ENCODE measurements at regions not wholly inside any gene's neighbourhood (a gene's known extent, or its start where the extent isn't known, plus 50 kb on each side); places are given as distances from the start of the nearest gene placed in this dataset.

DNA sequence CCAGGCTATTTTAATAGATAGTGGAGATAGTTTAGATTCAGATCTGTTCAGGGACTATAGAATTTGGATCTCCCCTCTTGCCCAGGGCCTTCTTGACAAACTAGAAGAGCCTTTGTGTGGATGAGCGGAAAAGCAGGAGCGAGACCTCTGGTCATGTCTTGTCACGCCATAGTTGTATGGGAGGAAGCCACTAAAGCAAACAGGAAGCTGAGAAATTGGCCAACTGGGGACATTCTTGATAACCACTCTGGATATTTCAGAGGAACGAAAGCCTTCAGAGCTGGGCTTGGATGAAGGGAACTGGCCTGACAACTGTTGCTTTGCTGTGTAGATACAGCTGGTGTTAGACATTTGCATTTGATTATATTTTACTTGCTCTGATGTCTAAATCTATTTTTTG, 54.1 kb upstream of the EXOC2 start:
- no peak for DNase-seq

DNA sequence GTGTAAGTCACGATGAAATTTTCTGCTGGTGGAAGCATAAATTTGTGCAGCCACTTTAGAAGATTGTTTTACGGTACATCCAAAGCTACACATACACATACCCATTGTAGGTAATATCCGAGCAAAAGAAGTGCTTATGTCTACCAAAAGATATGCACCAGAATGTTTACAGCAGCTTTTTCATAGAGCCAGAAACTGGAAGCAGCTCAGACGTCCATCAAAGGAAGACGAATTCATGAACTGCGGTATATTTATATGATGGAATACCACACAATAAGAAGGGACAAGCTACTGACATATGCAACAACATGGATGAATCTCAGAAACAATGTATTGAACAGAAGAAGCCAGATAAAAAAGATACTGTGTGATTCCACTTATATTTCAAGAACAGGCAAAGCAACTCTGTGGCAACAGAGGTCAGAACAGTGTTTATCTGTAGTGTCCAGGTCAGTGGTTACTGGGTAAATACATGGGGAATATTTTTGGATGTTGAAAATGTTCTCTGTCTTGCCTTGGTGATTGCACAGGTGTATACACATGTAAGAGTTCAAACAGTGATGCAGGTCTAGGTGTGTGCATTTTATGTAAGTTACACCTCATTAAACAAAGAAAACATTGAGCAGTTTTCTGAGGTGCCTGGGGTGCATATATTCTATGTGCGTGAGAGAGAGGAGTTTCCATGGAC, 51.9 kb upstream of the EXOC2 start:
- DNase-seq: no peak

DNA sequence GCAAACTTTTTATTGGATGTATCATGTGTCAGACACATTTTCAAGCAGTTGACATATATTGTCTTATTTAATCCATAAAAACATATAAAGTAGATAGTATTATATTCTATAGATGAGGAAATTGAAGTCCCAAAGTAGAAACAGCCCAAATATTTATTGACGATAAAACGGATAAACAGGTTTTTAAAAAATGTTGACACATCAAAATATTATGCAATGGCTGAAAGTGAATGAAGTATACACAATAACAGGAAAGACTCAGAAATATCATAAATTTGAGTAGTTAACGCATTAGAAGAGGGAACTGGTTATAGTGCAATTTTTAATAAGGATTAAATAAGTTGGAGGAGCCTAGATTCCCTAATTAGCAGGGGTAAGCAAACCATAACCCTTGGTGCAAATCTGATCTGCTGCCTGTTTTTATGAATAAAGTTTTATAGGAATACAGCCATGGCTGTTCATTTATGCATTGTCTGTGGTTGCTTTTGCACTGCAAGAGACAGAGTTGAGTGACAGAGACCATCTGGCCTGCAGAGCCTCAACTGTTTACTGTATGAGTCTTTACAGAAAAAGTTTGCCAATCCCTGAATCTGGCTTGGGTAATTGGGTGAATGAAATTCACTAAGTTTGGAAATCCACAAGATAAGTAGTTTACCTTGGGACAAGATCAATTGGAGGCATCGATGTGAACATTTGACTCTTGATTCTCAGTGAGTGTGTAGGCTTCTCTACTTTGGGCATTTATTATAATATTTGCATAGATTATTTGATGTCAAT, 50.6 kb upstream of the EXOC2 start:
- DNase-seq: no peak

Data from CD4-positive, alpha-beta T cell treated with Interleukin-21 for 1 hour (primary cell).